WTC11 (cell line): ENCODE measurements at regions not wholly inside any gene's neighbourhood (a gene's known extent, or its start where the extent isn't known, plus 50 kb on each side); places are given as distances from the start of the nearest gene placed in this dataset.

Experiments used
- ATAC-seq: fragments of 200-7000 bp; cut with Tn5 transposase; 2 replicates; pipeline ENCODE4 v1.10.0; 2021; ENCODE audit warnings: mild to moderate bottlenecking, moderate library complexity
- CTCF ChIA-PET: fragments of 300-600 bp; sonication (Branson Sonifier 250); formaldehyde crosslinking; loops from one replicate; lab custom pipeline; 2021; ENCODE audit warnings: antibody characterized with exemption; lab: Charles Lee
- POLR2A ChIA-PET: fragments of 350-600 bp; sonication (Branson Sonifier 250); formaldehyde crosslinking; loops from one replicate; lab custom pipeline; 2021; ENCODE audit warnings: antibody characterized with exemption; lab: Charles Lee
- DNase-seq: peaks from one replicate; pipeline ENCODE4 v3.0.0; 2021; ENCODE audit warnings: low spot score
- H3K27ac Mint-ChIP-seq: 2 replicates; pipeline ENCODE4 v1.8.0; 2021; ENCODE audit warnings: mixed read lengths
- H3K27me3 Mint-ChIP-seq: 2 replicates; pipeline ENCODE4 v1.8.0; 2021; ENCODE audit warnings: low read depth, mild to moderate bottlenecking, moderate library complexity, mixed read lengths
- H3K36me3 Mint-ChIP-seq: 2 replicates; pipeline ENCODE4 v1.8.0; 2021; ENCODE audit warnings: mixed read lengths
- H3K4me1 Mint-ChIP-seq: 2 replicates; pipeline ENCODE4 v1.8.0; 2022; ENCODE audit warnings: mixed read lengths
- H3K4me3 Mint-ChIP-seq: 2 replicates; pipeline ENCODE4 v1.8.0; 2021; ENCODE audit warnings: mild to moderate bottlenecking, moderate library complexity, mixed read lengths
- H3K9me3 Mint-ChIP-seq: 2 replicates; pipeline ENCODE4 v1.8.0; 2021; ENCODE audit warnings: mixed read lengths
- AR ChIP-seq: fragments of 250-450 bp; sonication (Bioruptor Pico); IDR thresholded peaks from 2 replicates; pipeline ENCODE4 v1.9.0; 2021; ENCODE audit warnings: mild to moderate bottlenecking
- ATF1 ChIP-seq: sonication (generic); formaldehyde crosslinking; IDR thresholded peaks from 2 replicates; pipeline ENCODE4 v1.8.1; 2023; ENCODE audit warnings: mild to moderate bottlenecking, moderate library complexity, missing genetic modification reagents
- ATF2 ChIP-seq: sonication (generic); formaldehyde crosslinking; IDR thresholded peaks from 2 replicates; pipeline ENCODE4 v1.8.1; 2022; ENCODE audit warnings: low read depth, missing genetic modification reagents, borderline replicate concordance
- CBFB ChIP-seq: sonication (generic); formaldehyde crosslinking; IDR thresholded peaks from 2 replicates; pipeline ENCODE4 v1.8.1; 2022; ENCODE audit warnings: mild to moderate bottlenecking, low read depth, missing genetic modification reagents
- CREB1 ChIP-seq: sonication (generic); formaldehyde crosslinking; IDR thresholded peaks from 2 replicates; pipeline ENCODE4 v1.8.0; 2023; ENCODE audit warnings: mild to moderate bottlenecking, missing genetic modification reagents
- CREM ChIP-seq: sonication (generic); formaldehyde crosslinking; IDR thresholded peaks from 2 replicates; pipeline ENCODE4 v1.8.1; 2022; ENCODE audit warnings: mild to moderate bottlenecking, missing genetic modification reagents, moderate library complexity
- ESRRA ChIP-seq: sonication (generic); formaldehyde crosslinking; IDR thresholded peaks from 2 replicates; pipeline ENCODE4 v1.8.1; 2022; ENCODE audit warnings: mild to moderate bottlenecking, missing genetic modification reagents, borderline replicate concordance
- GTF2I ChIP-seq: fragments of 250-450 bp; sonication (Bioruptor Pico); conservative IDR thresholded peaks from 2 replicates; pipeline ENCODE4 v1.4.0; 2021; ENCODE audit warnings: mild to moderate bottlenecking
- JAZF1 ChIP-seq: fragments of 250-450 bp; sonication (Bioruptor Pico); IDR thresholded peaks from 2 replicates; pipeline ENCODE4 v1.9.0; 2021; ENCODE audit warnings: moderate library complexity, mild to moderate bottlenecking, inconsistent platforms
- KAT7 ChIP-seq: sonication (generic); formaldehyde crosslinking; IDR thresholded peaks from 2 replicates; pipeline ENCODE4 v1.8.1; 2023; ENCODE audit warnings: missing genetic modification reagents, mild to moderate bottlenecking, borderline replicate concordance
- MXD4 ChIP-seq: fragments of 250-450 bp; sonication (Bioruptor Pico); IDR thresholded peaks from 2 replicates; pipeline ENCODE4 v1.8.0; 2021; ENCODE audit warnings: mild to moderate bottlenecking, moderate library complexity, borderline replicate concordance
- NFYB ChIP-seq: sonication (generic); formaldehyde crosslinking; conservative IDR thresholded peaks from 2 replicates; pipeline ENCODE4 v1.8.0; 2022; ENCODE audit warnings: low read depth, missing genetic modification reagents
- NR1H2 ChIP-seq: sonication (generic); formaldehyde crosslinking; IDR thresholded peaks from 2 replicates; pipeline ENCODE4 v1.9.0; 2021; ENCODE audit warnings: mild to moderate bottlenecking, moderate library complexity, missing genetic modification reagents
- NR3C1 ChIP-seq: sonication (generic); formaldehyde crosslinking; conservative IDR thresholded peaks from 2 replicates; pipeline ENCODE4 v1.8.1; 2023; ENCODE audit warnings: low read depth, mild to moderate bottlenecking, missing genetic modification reagents
- USF2 ChIP-seq: sonication (generic); formaldehyde crosslinking; IDR thresholded peaks from 2 replicates; pipeline ENCODE4 v1.8.1; 2023; ENCODE audit warnings: mild to moderate bottlenecking, missing genetic modification reagents, moderate library complexity
- ZNF423 ChIP-seq: fragments of 250-450 bp; sonication (Bioruptor Pico); IDR thresholded peaks from 2 replicates; pipeline ENCODE4 v2.1.2; 2022; ENCODE audit warnings: mild to moderate bottlenecking, moderate library complexity
- ZSCAN18 ChIP-seq: fragments of 250-450 bp; sonication (Bioruptor Pico); IDR thresholded peaks from 2 replicates; pipeline ENCODE4 v2.1.2; 2022; ENCODE audit warnings: mild to moderate bottlenecking, moderate library complexity
- TF ChIP-seq, protein P1 (sequence below): sonication (generic); formaldehyde crosslinking; IDR thresholded peaks from 2 replicates; pipeline ENCODE4 v1.8.1; 2022; ENCODE audit warnings: mild to moderate bottlenecking, missing genetic modification reagents, moderate library complexity, borderline replicate concordance
- TF ChIP-seq, protein P2 (sequence below): sonication (generic); formaldehyde crosslinking; conservative IDR thresholded peaks from 2 replicates; pipeline ENCODE4 v1.8.1; 2023; ENCODE audit warnings: mild to moderate bottlenecking, low read depth, missing genetic modification reagents, moderate library complexity
- TF ChIP-seq, protein P3 (sequence below): sonication (generic); formaldehyde crosslinking; IDR thresholded peaks from 2 replicates; pipeline ENCODE4 v1.8.1; 2022; ENCODE audit warnings: low read depth, mild to moderate bottlenecking, moderate library complexity, missing genetic modification reagents, borderline replicate concordance

DNA sequence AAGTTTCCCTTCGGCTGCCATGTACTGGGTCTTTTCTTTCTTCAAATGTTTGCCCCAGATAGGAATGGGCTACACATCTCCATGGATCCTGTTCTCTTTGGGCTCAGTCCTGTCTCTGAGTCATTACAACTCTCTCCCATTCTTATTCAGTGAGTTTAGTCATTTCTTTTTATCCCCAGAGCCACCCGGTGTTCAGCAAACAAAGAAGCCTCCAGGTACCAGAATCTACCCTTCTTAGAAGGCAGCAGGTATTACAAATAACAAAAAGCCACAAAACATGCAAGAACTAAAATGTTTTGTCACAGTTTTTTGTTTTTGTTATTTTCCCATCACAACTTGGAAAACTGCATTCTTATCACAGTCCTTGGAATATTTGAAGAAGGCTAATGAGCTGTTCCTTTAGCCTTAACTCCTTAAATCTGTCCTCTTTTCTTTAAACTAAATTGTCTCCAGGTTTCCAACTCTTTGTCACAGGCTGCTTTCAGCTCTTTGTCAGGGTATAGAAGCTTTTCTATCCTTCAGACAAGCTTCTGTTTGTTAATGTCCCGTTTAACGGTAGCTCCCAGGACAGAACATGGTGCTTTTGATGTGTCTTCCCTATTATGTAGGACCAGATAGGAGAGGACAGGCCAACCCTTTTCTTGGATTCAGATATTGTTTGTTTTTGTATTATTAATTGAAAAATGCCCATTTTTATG lies 215.5 kb upstream of the HTR2A start:
- DNase-seq, result no peak

GRCh38 chr13:47111499-47111898 lies 214.6 kb upstream of the HTR2A start:
- H3K36me3 Mint-ChIP-seq, result peaks cover 5% of the 10 kb centered on the region
- H3K4me3 Mint-ChIP-seq, result no peak overlapping the region
- H3K4me1 Mint-ChIP-seq, result peaks cover 50% of the 10 kb centered on the region
- H3K9me3 Mint-ChIP-seq, result peaks cover 14% of the 10 kb centered on the region
- no peak for DNase-seq
- peaks cover 2% of the 10 kb centered on the region; the same call in 1 of the 2 replicates for H3K27me3 Mint-ChIP-seq
- no peak for ATAC-seq
- POLR2A ChIA-PET, result no interaction called here
- peak overlapping the region; percentile 38; the same call in 1 of the 2 replicates for H3K27ac Mint-ChIP-seq
- TF ChIP-seq JAZF1 (no peak), CREB1 (CRISPR knock-in tag) (no peak), AR (CRISPR knock-in tag) (no peak), NR1H2 (no peak)
- CTCF ChIA-PET, result no interaction called here

More for the DNA sequence above, 215.5 kb upstream of the HTR2A start:
- peak; percentile 97 for ATAC-seq
- Mint-ChIP-seq H3K36me3 (peaks cover 5% of the 10 kb centered on the region), H3K9me3 (peaks cover 14% of the 10 kb centered on the region), H3K4me1 (peaks cover 50% of the 10 kb centered on the region), H3K4me3 (no peak overlapping the region), H3K27me3 (peaks cover 2% of the 10 kb centered on the region; the same call in 1 of the 2 replicates), H3K27ac (peak overlapping the region; percentile 92)
- ChIA-PET CTCF (no interaction called here), POLR2A (no interaction called here)
- TF ChIP-seq ZNF423 (CRISPR knock-in tag) (peak; percentile 43; the same call in 1 of the 2 replicates), ESRRA (CRISPR knock-in tag) (no peak)
- TF ChIP-seq, protein P1, sequence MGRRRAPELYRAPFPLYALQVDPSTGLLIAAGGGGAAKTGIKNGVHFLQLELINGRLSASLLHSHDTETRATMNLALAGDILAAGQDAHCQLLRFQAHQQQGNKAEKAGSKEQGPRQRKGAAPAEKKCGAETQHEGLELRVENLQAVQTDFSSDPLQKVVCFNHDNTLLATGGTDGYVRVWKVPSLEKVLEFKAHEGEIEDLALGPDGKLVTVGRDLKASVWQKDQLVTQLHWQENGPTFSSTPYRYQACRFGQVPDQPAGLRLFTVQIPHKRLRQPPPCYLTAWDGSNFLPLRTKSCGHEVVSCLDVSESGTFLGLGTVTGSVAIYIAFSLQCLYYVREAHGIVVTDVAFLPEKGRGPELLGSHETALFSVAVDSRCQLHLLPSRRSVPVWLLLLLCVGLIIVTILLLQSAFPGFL (CRISPR knock-in tag), result no peak

GRCh38 chr13:47110833-47111240 lies 214.0 kb upstream of the HTR2A start:
- CTCF ChIA-PET, result no interaction called here
- Mint-ChIP-seq H3K36me3 (peaks cover 5% of the 10 kb centered on the region), H3K4me1 (peaks cover 50% of the 10 kb centered on the region), H3K4me3 (no peak overlapping the region), H3K27me3 (peaks cover 2% of the 10 kb centered on the region; the same call in 1 of the 2 replicates), H3K9me3 (peaks cover 15% of the 10 kb centered on the region), H3K27ac (peak overlapping the region; percentile 59; the same call in 1 of the 2 replicates)
- ATAC-seq, result no peak
- POLR2A ChIA-PET, result no interaction called here
- DNase-seq, result no peak
- TF ChIP-seq NFYB (CRISPR knock-in tag) (no peak), GTF2I (CRISPR knock-in tag) (no peak), CBFB (CRISPR knock-in tag) (no peak), ATF1 (CRISPR knock-in tag) (no peak), MXD4 (CRISPR knock-in tag) (no peak), ZSCAN18 (CRISPR knock-in tag) (no peak), CREM (CRISPR knock-in tag) (no peak), USF2 (CRISPR knock-in tag) (no peak), NR3C1 (CRISPR knock-in tag) (no peak), KAT7 (CRISPR knock-in tag) (no peak), ATF2 (CRISPR knock-in tag) (no peak)
- TF ChIP-seq, protein P2, sequence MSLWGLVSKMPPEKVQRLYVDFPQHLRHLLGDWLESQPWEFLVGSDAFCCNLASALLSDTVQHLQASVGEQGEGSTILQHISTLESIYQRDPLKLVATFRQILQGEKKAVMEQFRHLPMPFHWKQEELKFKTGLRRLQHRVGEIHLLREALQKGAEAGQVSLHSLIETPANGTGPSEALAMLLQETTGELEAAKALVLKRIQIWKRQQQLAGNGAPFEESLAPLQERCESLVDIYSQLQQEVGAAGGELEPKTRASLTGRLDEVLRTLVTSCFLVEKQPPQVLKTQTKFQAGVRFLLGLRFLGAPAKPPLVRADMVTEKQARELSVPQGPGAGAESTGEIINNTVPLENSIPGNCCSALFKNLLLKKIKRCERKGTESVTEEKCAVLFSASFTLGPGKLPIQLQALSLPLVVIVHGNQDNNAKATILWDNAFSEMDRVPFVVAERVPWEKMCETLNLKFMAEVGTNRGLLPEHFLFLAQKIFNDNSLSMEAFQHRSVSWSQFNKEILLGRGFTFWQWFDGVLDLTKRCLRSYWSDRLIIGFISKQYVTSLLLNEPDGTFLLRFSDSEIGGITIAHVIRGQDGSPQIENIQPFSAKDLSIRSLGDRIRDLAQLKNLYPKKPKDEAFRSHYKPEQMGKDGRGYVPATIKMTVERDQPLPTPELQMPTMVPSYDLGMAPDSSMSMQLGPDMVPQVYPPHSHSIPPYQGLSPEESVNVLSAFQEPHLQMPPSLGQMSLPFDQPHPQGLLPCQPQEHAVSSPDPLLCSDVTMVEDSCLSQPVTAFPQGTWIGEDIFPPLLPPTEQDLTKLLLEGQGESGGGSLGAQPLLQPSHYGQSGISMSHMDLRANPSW (CRISPR knock-in tag), result no peak
- TF ChIP-seq, protein P3, sequence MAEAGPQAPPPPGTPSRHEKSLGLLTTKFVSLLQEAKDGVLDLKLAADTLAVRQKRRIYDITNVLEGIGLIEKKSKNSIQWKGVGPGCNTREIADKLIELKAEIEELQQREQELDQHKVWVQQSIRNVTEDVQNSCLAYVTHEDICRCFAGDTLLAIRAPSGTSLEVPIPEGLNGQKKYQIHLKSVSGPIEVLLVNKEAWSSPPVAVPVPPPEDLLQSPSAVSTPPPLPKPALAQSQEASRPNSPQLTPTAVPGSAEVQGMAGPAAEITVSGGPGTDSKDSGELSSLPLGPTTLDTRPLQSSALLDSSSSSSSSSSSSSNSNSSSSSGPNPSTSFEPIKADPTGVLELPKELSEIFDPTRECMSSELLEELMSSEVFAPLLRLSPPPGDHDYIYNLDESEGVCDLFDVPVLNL (CRISPR knock-in tag), result no peak
